GM18502 (cell line): ENCODE measurements at regions not wholly inside any gene's neighbourhood (a gene's known extent, or its start where the extent isn't known, plus 50 kb on each side); places are given as distances from the start of the nearest gene placed in this dataset.

Experiments used
- ATAC-seq: cut with Tn5 transposase; IDR thresholded peaks from one replicate; pipeline ENCODE4 v1.9.1; 2021; ENCODE audit warnings: mild to moderate bottlenecking; ENCODE audit not compliant: unreplicated experiment, poor library complexity

- ATAC-seq, result no peak
These were observed 1457.7 kb downstream of the BRD1 start for GRCh38 chr22:48369789-48370507.

DNA sequence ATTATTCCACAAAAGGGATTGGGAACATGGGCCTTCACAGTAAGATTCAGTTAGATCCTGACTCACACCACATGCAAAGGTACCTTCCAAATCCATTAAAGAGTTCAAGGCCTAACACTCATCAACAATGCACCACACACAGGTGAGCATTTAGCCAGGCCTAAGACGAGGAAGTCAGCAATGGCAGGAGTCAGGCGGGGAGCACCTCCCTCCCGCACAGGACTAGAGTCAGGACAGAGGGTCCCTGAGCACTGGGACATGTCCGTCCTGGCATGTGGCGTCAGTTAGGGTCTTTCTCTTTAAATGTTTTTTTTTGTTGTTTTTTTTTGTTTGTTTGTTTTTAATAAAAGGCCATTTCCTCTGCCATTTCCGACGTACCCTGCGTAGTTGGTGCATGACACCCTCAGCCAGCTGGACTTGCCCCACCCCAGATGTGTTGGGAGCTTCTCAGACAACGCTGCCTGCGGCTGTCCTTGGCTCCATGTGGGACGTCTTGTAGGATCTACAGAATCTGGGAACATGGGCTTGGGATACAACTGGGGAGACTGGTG, 1458.6 kb downstream of the BRD1 start:
- ATAC-seq, result no peak

GRCh38 chr22:48367731-48368130, 1459.9 kb downstream of the BRD1 start:
- ATAC-seq, result no peak

GRCh38 chr22:48366591-48366990, 1461.1 kb downstream of the BRD1 start:
- ATAC-seq, result no peak

- ATAC-seq, result no peak
These were observed 1461.6 kb downstream of the BRD1 start for GRCh38 chr22:48366056-48366455.

GRCh38 chr22:48365386-48365785, 1462.3 kb downstream of the BRD1 start:
- ATAC-seq, result no peak

- ATAC-seq, result no peak
These were observed 1464.8 kb downstream of the BRD1 start for GRCh38 chr22:48362721-48363404.

DNA sequence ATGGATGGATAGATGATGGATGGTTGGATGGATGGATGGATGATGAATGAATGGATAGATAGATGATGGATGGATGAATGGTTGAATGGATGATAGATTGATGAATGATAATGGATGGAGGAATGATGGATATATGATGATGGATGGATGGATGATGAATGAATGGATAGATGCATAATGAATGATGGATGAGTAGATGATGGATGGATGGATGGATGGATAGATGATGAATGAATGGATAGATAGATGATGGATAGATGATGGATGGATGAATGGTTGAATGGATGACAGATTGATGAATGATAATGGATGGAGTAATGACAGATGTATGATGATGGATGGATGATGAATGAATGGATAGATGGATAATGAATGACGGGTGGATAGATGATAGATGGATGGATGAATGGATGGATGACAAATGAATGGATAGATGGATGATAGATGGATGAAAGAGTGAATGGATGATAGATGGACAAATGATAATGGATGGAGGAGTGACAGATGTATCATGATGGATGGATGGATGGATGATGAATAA, 1466.5 kb downstream of the BRD1 start:
- no peak for ATAC-seq

- no peak for ATAC-seq
These were observed 1468.1 kb downstream of the BRD1 start for GRCh38 chr22:48359613-48359965.

DNA sequence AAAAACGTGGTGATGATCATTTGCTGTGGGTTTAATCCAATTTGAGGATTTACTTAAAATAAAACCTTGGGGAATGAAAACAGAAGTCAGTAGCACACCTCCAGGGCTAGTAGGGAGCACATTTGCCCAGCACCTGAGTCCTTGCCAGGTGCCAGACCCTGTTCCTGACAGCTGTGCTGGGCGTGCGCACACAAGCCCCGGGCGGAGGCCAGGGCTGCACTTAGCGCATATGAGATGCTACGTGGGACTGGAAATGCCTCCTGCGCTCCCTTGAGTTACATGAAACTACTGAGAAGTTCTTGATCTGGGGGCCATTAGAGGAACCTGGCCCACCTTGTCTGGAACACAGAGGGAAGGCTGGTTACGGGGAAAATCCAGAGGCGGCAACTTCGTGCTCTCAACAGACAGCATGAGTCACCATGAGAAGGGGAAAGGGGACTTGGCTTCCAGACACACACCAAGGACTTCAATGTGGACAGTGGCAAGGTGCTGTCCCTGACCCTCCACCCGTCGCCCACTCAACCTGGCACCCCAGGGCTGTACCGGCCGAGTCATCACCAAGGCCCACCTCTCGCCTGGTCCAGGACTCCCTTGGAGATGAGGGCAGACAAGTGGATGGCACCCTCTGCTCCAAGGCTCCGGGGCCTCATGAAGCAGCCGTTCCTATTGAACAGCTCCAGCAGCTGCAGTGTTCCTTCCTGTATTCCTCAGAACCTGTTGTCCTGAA, 1468.6 kb downstream of the BRD1 start:
- no peak for ATAC-seq

DNA sequence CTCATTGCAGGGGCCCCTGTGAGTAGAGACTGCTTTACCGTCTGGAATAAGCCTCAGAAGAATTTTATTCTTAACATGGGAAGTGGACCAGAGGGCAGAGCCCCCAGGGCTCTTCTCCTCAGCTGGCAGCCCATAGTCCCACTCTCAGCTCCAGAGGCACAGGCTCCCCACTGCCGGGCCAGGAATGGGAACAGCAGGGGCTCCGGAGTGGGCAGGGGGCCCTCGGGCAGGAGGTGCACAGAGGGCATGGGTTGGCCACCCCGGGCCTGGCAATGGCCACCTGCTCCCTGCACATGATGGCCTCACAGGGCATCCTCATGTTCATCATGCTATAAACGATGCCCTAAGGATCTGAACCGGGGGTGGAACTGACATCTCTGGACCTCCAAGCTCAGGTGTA, 1469.7 kb downstream of the BRD1 start:
- no peak for ATAC-seq

GRCh38 chr22:48357196-48357595, 1470.5 kb downstream of the BRD1 start:
- no peak for ATAC-seq

- ATAC-seq, result no peak
These were observed 1470.9 kb downstream of the BRD1 start for GRCh38 chr22:48356731-48357130.

DNA sequence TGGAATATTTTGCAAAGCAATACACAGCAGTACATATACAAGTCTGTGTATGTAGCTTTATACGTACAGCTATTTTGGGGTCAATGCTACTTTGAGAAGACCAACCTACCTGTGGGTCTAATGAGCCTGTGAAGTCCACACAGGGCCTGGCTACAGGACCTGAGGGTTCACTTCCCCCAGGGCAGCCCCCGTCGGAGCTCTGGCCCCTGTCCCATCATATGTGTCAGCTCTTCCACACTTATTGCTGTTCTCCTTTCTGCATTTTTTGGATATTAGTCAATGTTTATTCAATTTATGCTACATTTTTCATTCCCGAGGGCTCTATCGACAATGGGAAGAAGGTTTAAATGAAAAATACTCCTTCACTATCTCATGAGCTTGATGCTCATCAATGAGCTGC, 1473.6 kb downstream of the BRD1 start:
- ATAC-seq, result no peak

DNA sequence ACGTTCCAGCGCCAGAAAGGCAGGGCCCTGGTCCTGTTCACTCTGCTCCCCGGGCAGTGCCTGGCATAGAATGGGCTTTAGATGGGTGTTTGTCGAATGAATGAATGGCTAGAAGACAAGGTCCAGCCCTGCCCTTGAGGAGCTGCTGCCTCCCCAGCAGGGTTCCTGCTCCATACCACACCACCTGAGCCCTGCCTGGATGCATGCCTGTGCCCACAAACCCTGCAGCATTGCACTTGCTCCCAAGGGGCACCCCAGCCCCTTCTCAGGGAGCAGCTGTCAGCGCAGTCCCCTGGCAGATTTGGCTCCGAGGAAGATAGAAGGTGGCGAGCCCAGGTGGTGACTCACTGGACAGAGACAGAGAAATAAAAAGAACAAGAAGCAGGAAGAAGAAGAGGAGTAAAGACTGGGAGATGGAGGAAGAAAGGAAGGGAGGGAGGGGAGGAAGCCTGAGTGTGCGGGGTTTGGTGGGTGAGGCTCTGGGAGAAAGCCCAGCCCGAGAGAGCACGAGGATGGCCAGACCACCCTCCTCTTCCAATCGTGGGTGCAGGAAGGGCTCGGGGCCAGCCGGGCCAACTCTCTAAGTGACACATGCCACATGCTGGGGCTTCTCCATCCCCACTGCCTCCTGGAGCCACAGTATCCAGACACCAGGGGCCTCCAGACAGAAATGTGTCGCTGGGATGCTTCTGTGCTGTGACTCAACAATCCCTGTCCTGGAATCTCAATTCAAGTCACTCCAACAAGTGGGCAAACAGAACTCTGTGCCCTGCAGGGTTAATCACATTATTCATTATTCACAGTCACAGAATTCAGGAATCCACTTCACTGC, 1474.3 kb downstream of the BRD1 start:
- ATAC-seq, result no peak

GRCh38 chr22:48352086-48352911, 1475.4 kb downstream of the BRD1 start:
- ATAC-seq, result no peak

GRCh38 chr22:48351376-48352085, 1476.1 kb downstream of the BRD1 start:
- ATAC-seq, result no peak

DNA sequence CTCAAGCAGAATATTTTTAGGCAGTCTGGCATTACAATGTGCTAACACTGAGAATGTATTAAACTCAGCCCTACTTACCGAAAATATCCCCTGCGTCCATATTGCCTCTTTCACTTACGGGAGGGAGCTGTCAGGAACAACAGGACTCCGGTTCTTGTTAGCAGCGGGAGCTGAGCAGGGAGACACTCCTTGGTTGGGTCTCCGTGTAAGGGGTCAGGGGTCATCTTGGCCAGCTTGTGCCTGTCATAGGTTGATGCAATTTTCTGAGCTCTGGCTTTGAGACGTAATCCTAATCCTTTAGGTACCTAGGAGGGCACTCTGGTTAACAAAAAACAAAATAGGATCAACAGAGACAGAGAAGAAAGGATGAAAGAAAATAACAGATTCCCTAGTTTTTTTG, 1477.2 kb downstream of the BRD1 start:
- ATAC-seq, result no peak

GRCh38 chr22:48348855-48349254, 1478.8 kb downstream of the BRD1 start:
- ATAC-seq, result no peak
